Calu3 (cell line): ENCODE measurements at regions not wholly inside any gene's neighbourhood (a gene's known extent, or its start where the extent isn't known, plus 50 kb on each side); places are given as distances from the start of the nearest gene placed in this dataset.

Experiments
- BruUV-seq: library from RNA; stranded (reverse); fragments of 400-500 nt; replicated peaks from 2 replicates; lab custom pipeline; 2021; lab: Mats Ljungman, UMichigan
- CTCF ChIA-PET: fragments of 300-600 bp; sonication (Branson Sonifier 250); formaldehyde crosslinking; loops from one replicate; lab custom pipeline; 2022; ENCODE audit warnings: antibody characterized with exemption; lab: Charles Lee
- DNase-seq: peaks from one replicate; pipeline ENCODE4 v3.0.0; 2022
- H3K27ac Mint-ChIP-seq: one replicate; pipeline ENCODE4 v1.8.0; 2022; ENCODE audit warnings: mixed read lengths; ENCODE audit not compliant: unreplicated experiment
- H3K27me3 Mint-ChIP-seq: one replicate; pipeline ENCODE4 v1.8.0; 2022; ENCODE audit warnings: mixed read lengths; ENCODE audit not compliant: unreplicated experiment
- H3K36me3 Mint-ChIP-seq: one replicate; pipeline ENCODE4 v1.8.0; 2022; ENCODE audit warnings: mild to moderate bottlenecking, moderate library complexity, mixed read lengths; ENCODE audit not compliant: insufficient read depth, unreplicated experiment
- H3K4me1 Mint-ChIP-seq: one replicate; pipeline ENCODE4 v1.8.0; 2022; ENCODE audit warnings: mild to moderate bottlenecking, low read depth, mixed read lengths; ENCODE audit not compliant: unreplicated experiment
- H3K4me3 Mint-ChIP-seq: one replicate; pipeline ENCODE4 v1.8.0; 2022; ENCODE audit warnings: mild to moderate bottlenecking, low read depth, moderate library complexity, mixed read lengths; ENCODE audit not compliant: unreplicated experiment
- H3K9me3 Mint-ChIP-seq: one replicate; pipeline ENCODE4 v1.8.0; 2022; ENCODE audit warnings: low read depth, mixed read lengths; ENCODE audit not compliant: unreplicated experiment
- CTCF ChIP-seq: fragments of 200-600 bp; IDR thresholded peaks from one replicate; pipeline ENCODE4 v1.8.0; 2022; ENCODE audit warnings: antibody characterized with exemption; ENCODE audit not compliant: unreplicated experiment
- intact Hi-C: fragments of 100-400 bp; cut with micrococcal nuclease; formaldehyde crosslinking; loops from one replicate; pipeline ENCODE4 v1.10.0; 2022; ENCODE audit not compliant: unreplicated experiment

GRCh38 chr1:216958569-216958968 lies 235.3 kb upstream of the ESRRG start:
- no peak for TF ChIP-seq CTCF
- no peaks in the 10 kb centered on the region for H3K4me1 Mint-ChIP-seq
- H3K36me3 Mint-ChIP-seq: no peaks in the 10 kb centered on the region
- CTCF ChIA-PET: no interaction called here
- no TSS peak for BruUV-seq
- H3K27ac Mint-ChIP-seq: no peak overlapping the region
- no peak overlapping the region for H3K4me3 Mint-ChIP-seq
- H3K9me3 Mint-ChIP-seq: peaks cover 4% of the 10 kb centered on the region
- no peaks in the 10 kb centered on the region for H3K27me3 Mint-ChIP-seq
- intact Hi-C loops: no loop called here
- DNase-seq: no peak

GRCh38 chr1:216953495-216953894 lies 230.3 kb upstream of the ESRRG start:
- TF ChIP-seq CTCF: no peak
- intact Hi-C loops: no loop called here
- H3K4me3 Mint-ChIP-seq: no peak overlapping the region
- H3K36me3 Mint-ChIP-seq: no peaks in the 10 kb centered on the region
- no TSS peak for BruUV-seq
- H3K27ac Mint-ChIP-seq: no peak overlapping the region
- no peaks in the 10 kb centered on the region for H3K4me1 Mint-ChIP-seq
- no peaks in the 10 kb centered on the region for H3K27me3 Mint-ChIP-seq
- no peak for DNase-seq
- H3K9me3 Mint-ChIP-seq: peaks cover 4% of the 10 kb centered on the region
- CTCF ChIA-PET: no interaction called here

- CTCF ChIA-PET: no interaction called here
- Mint-ChIP-seq H3K27ac (no peak overlapping the region), H3K27me3 (no peaks in the 10 kb centered on the region), H3K9me3 (peaks cover 4% of the 10 kb centered on the region), H3K4me3 (no peak overlapping the region), H3K4me1 (no peaks in the 10 kb centered on the region), H3K36me3 (no peaks in the 10 kb centered on the region)
- no TSS peak for BruUV-seq
- DNase-seq: no peak
- intact Hi-C loops: no loop called here
- no peak for TF ChIP-seq CTCF
These were observed 229.6 kb upstream of the ESRRG start for GRCh38 chr1:216952864-216953263.

- H3K4me1 Mint-ChIP-seq: no peaks in the 10 kb centered on the region
- DNase-seq: no peak
- no peak for TF ChIP-seq CTCF
- no peak overlapping the region for H3K27ac Mint-ChIP-seq
- H3K9me3 Mint-ChIP-seq: no peaks in the 10 kb centered on the region
- no TSS peak for BruUV-seq
- no peaks in the 10 kb centered on the region for H3K27me3 Mint-ChIP-seq
- no peak overlapping the region for H3K4me3 Mint-ChIP-seq
- no peaks in the 10 kb centered on the region for H3K36me3 Mint-ChIP-seq
- intact Hi-C loops: no loop called here
- CTCF ChIA-PET: no interaction called here
These were observed 222.4 kb upstream of the ESRRG start for GRCh38 chr1:216945538-216946080.
